ENCODE measurements at regions not wholly inside any gene's neighbourhood (a gene's known extent, or its start where the extent isn't known, plus 50 kb on each side); places are given as distances from the start of the nearest gene placed in this dataset.
"Not testable (repeated sequence)": the region's sequence is repeated elsewhere in the genome, so short reads cannot be mapped to it uniquely, and the experiment has no call there.

GRCh38 chr17:31627960-31628359, 231.1 kb downstream of the COPRS start:
- TF ChIP-seq CTCF (IDR thresholded peaks at IDR 0.05) (no peak), POLR2A (IDR thresholded peaks at IDR 0.05) (no peak)
- Histone ChIP-seq H3K4me3 (no peak overlapping the region), H3K27ac (no peak overlapping the region), H3K4me1 (no peaks in the 10 kb centered on the region), H3K9me3 (peaks cover 0 to 10% (median 0%) of the 10 kb centered on the region in 3 donors), H3K27me3 (no peaks in the 10 kb centered on the region), H3K36me3 (replicated peaks in 1 of 2; ENCODE audit: insufficient read depth in 1 of 2, low read depth in 2 of 2) (no peaks in the 10 kb centered on the region)
- ATAC-seq (no peak), DNase-seq (no peak)
- intact Hi-C loops (cut with DNase I) = no loop called here
- WGBS, 2 donors = 80 to 95% methylated on average over 1 of the region's 1 CpG

GRCh38 chr17:31623990-31624389, 232.5 kb downstream of the RAB11FIP4 start:
- Histone ChIP-seq H3K4me3 (no peak overlapping the region), H3K4me1 (peaks cover 12% of the 10 kb centered on the region), H3K36me3 (replicated peaks in 1 of 2; ENCODE audit: insufficient read depth in 1 of 2, low read depth in 2 of 2) (no peaks in the 10 kb centered on the region), H3K9me3 (peaks cover 0 to 10% (median 0%) of the 10 kb centered on the region in 3 donors), H3K27ac (no peak overlapping the region), H3K27me3 (no peaks in the 10 kb centered on the region)
- ATAC-seq (no peak), DNase-seq (no peak)
- TF ChIP-seq POLR2A (IDR thresholded peaks at IDR 0.05) (no peak), CTCF (IDR thresholded peaks at IDR 0.05) (no peak)
- intact Hi-C loops (cut with DNase I) = no loop called here
- WGBS, 2 donors = 70 to 100% methylated on average over 1 of the region's 1 CpG

DNA sequence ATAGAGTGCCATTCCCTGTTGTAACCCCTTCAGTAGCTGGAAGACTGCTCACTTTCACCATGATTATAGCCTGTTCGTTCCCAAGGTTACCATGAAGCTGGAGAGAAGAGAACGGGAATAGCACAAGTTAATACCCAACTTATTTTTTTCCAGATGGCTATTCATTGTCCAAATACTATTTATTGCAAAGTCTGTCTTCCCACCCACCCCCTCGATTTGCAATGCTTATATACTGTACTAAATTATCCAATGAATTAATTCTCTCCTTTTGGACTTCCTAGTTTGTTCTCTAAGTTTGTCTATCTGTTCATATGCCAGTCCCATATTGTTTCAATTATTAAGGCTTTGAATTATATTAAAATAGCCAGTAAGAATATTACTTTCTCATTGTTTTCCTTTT, 231.0 kb downstream of the RAB11FIP4 start:
- no peak overlapping the region for H3K4me3 ChIP-seq
- ATAC-seq (no peak), DNase-seq (no peak)
- intact Hi-C loops (cut with DNase I) = no loop called here
- no peaks in the 10 kb centered on the region for H3K27me3 ChIP-seq
- no peak for TF ChIP-seq CTCF (IDR thresholded peaks at IDR 0.05)
- TF ChIP-seq POLR2A (IDR thresholded peaks at IDR 0.05) = no peak
- no peak overlapping the region for H3K27ac ChIP-seq
- H3K36me3 ChIP-seq (replicated peaks in 1 of 2; ENCODE audit: insufficient read depth in 1 of 2, low read depth in 2 of 2) = no peaks in the 10 kb centered on the region
- WGBS, 2 donors = 42 to 43% methylated on average over 3 of the region's 3 CpGs
- peaks cover 0 to 10% (median 0%) of the 10 kb centered on the region in 3 donors for H3K9me3 ChIP-seq
- H3K4me1 ChIP-seq = peaks cover 12% of the 10 kb centered on the region

GRCh38 chr17:31621566-31621965, 230.1 kb downstream of the RAB11FIP4 start:
- peak; percentile 60 for ATAC-seq
- Histone ChIP-seq H3K4me1 (peaks cover 12% of the 10 kb centered on the region), H3K27ac (no peak overlapping the region), H3K27me3 (no peaks in the 10 kb centered on the region), H3K9me3 (peaks cover 0 to 10% (median 0%) of the 10 kb centered on the region in 3 donors), H3K36me3 (replicated peaks in 1 of 2; ENCODE audit: insufficient read depth in 1 of 2, low read depth in 2 of 2) (no peaks in the 10 kb centered on the region), H3K4me3 (no peak overlapping the region)
- intact Hi-C loops (cut with DNase I) = no loop called here
- peak in 3 of 4 donors; percentile 22 to 43 (median 33) for DNase-seq
- 36 to 38% methylated on average over 4 of the region's 4 CpGs for WGBS, 2 donors
- no peak for TF ChIP-seq POLR2A (IDR thresholded peaks at IDR 0.05)
- TF ChIP-seq CTCF (IDR thresholded peaks at IDR 0.05) = no peak

DNA sequence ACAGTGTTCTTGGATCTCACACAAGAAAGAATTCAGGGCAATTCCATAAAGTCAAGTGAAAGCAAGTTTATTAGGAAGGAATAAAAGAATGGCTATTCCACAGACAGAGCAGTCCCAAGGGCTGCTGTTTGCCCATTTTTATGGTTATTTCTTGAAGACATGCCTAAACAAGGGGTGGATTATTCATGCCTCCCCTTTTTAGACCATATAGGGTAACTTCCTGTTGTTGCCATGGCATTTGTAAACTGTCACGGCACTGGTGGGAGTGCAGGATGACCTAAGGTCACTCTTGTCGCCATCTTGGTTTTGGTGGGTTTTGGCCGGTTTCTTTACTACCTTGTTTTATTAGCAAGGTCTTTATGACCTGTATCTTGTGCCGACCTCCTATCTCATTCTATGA, 219.6 kb downstream of the RAB11FIP4 start:
- DNase-seq; ATAC-seq; H3K4me3 ChIP-seq; H3K36me3 ChIP-seq (replicated peaks in 1 of 2; ENCODE audit: insufficient read depth in 1 of 2, low read depth in 2 of 2); H3K9me3 ChIP-seq; H3K27ac ChIP-seq; H3K27me3 ChIP-seq; H3K4me1 ChIP-seq; intact Hi-C loops (cut with DNase I): not testable (repeated sequence)
- 83 to 87% methylated on average over 4 of the region's 4 CpGs for WGBS, 2 donors
